Esophagus muscularis mucosa (tissue), 4 donors: ENCODE measurements at regions not wholly inside any gene's neighbourhood (a gene's known extent, or its start where the extent isn't known, plus 50 kb on each side); places are given as distances from the start of the nearest gene placed in this dataset.

Experiments
- DNase-seq: peaks from one replicate; pipeline ENCODE4 v3.0.0-alpha.2; 2017; ENCODE audit errors: extremely low spot score
- H3K27ac ChIP-seq, 4 donors: fragments of 200-600 bp; sonication (generic); replicated peaks in 1 of 4; 1 replicate in 3 of 4; 2 replicates in 1 of 4; pipeline ENCODE4 v1.5.1; 2016 to 2019; ENCODE audit warnings: mild to moderate bottlenecking in 1 of 4
- H3K27me3 ChIP-seq, 4 donors: fragments of 200-600 bp; sonication (generic); one replicate each; pipeline versions ENCODE4 v1.5.1 to v1.6.0; 2016 to 2019
- H3K36me3 ChIP-seq, 4 donors: fragments of 200-600 bp; sonication (generic); one replicate each; pipeline ENCODE4 v1.5.1; 2016 to 2019
- H3K4me1 ChIP-seq, 4 donors: fragments of 200-600 bp; sonication (generic); one replicate each; pipeline ENCODE4 v1.5.1; 2016 to 2019
- H3K4me3 ChIP-seq, 4 donors: fragments of 200-600 bp; sonication (generic); 1 replicate in 2 of 4; 2 replicates in 2 of 4; pipeline ENCODE4 v1.5.1; 2016 to 2019; ENCODE audit warnings: mild to moderate bottlenecking in 4 of 4, moderate library complexity in 1 of 4
- H3K9me3 ChIP-seq, 4 donors: fragments of 200-600 bp; sonication (generic); 1 replicate in 3 of 4; 2 replicates in 1 of 4; pipeline ENCODE4 v1.5.1; 2016 to 2019
- CTCF ChIP-seq, 3 experiments: fragments of 200-600 bp in 2 of 3; fragments of 450-650 bp in 1 of 3; sonication (generic) in 2 of 3; IDR thresholded peaks; one replicate each; pipeline ENCODE4 v1.5.1; 2017 to 2019; ENCODE audit warnings: antibody characterized with exemption in 3 of 3, mild to moderate bottlenecking in 2 of 3, moderate library complexity in 1 of 3
- EP300 ChIP-seq: sonication (generic); formaldehyde crosslinking; IDR thresholded peaks from one replicate; pipeline ENCODE4 v1.6.1; 2017; ENCODE audit warnings: antibody characterized with exemption
- POLR2A ChIP-seq: fragments of 450-650 bp; IDR thresholded peaks from one replicate; pipeline ENCODE4 v1.6.1; 2017; ENCODE audit warnings: antibody characterized with exemption, moderate library complexity, mild to moderate bottlenecking, low read depth
- POLR2AphosphoS5 ChIP-seq, 2 donors: sonication (generic); formaldehyde crosslinking; IDR thresholded peaks; one replicate each; pipeline ENCODE4 v1.6.1; 2017; ENCODE audit warnings: antibody characterized with exemption in 2 of 2
- WGBS: methylation state at CpG from one replicate; pipeline ENCODE4 v1.1.5; 2018; 5-methylcytosine and 5-hydroxymethylcytosine counted together
- intact Hi-C: fragments of 100-400 bp; cut with DNase I; formaldehyde crosslinking; loops from one replicate; pipeline ENCODE4 v1.15.1; 2023

DNA sequence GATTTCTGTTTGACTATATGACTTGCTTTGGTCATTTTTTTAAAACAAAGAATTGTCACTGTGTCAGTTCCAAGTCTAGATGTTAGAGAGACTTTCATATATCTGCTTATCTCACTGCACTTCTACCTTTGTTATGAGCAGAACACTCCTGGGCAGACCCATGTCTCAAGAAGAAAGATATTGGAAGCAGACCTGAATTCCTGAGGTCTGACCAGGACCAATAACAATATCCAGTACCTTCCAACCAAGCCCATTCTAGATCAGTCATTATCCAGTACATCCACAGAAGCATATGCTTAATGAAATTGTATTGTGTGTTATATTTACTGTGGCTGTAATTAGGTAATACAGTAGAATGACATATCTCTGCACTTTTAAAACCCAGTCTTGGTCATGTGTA lies 811.3 kb upstream of the GBE1 start:
- H3K27me3 ChIP-seq: no peaks in the 10 kb centered on the region
- H3K4me1 ChIP-seq: no peaks in the 10 kb centered on the region
- no peaks in the 10 kb centered on the region for H3K36me3 ChIP-seq
- no peak overlapping the region for H3K27ac ChIP-seq
- no peak overlapping the region for H3K4me3 ChIP-seq
- intact Hi-C loops: no loop called here
- TF ChIP-seq CTCF (IDR thresholded peaks at IDR 0.05) (no peak), POLR2AphosphoS5 (IDR thresholded peaks at IDR 0.05) (no peak), POLR2A (no peak), EP300 (no peak)
- DNase-seq: no peak
- no peaks in the 10 kb centered on the region for H3K9me3 ChIP-seq

DNA sequence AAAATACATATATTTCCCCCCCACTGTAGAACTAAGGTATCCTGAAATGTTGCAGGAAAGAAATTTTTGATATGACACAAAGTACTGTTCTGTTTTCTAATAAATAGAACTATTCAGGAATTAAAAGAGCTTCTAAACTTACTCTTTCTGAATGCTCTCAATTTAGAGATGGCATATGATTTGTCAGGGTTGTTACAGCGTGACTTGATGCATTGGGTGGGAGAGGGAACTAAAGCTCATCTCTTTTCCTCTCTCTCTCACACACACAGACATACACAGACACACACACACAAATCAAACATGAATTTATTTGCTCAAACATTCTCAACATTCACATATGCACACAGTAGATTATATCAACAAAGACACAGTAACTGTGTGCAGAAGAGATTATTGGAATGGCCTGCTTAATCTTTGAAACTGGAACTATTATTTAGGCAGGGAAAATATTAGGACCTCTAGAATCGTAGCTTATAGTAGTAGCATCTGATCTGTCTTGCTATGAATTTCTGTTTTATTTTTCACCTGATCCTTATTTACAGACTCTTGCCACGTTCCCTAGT lies 807.4 kb upstream of the GBE1 start:
- Histone ChIP-seq H3K4me1 (no peaks in the 10 kb centered on the region), H3K36me3 (no peaks in the 10 kb centered on the region), H3K27me3 (no peaks in the 10 kb centered on the region), H3K9me3 (no peaks in the 10 kb centered on the region), H3K27ac (no peak overlapping the region), H3K4me3 (no peak overlapping the region)
- intact Hi-C loops: no loop called here
- no peak for DNase-seq
- WGBS: 59% methylated on average over 3 of the region's 3 CpGs
- no peak for TF ChIP-seq EP300
- TF ChIP-seq POLR2AphosphoS5 (IDR thresholded peaks at IDR 0.05): no peak
- TF ChIP-seq POLR2A: no peak
- no peak for TF ChIP-seq CTCF (IDR thresholded peaks at IDR 0.05)

DNA sequence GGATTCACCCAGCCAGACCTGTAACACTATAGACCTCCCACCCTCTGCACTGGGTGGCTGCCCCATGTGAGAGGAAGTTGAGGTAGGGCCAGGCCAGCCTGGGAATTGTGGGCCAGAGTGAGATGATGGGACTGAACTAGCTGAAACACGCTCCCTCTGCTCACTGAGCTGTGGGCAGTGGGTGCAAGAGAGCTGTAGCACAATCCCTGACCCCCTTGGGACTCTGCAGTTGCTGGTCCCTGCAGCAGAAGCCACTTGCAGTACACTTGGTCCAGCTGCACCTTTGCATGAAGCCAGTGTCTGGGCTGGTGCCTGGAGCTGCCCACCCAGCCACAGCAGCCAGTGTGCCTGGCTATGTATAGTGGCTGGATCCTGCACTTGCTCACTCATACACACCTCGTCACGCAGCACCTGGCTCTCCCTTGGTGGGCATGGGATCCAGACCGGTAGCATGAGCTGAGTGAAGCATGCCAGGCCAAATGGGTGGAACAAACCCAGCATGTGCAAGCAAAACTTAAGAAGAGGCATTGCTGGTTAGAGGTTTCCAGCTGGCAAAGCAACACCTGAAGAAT lies 805.7 kb upstream of the GBE1 start:
- Histone ChIP-seq H3K27me3 (no peaks in the 10 kb centered on the region), H3K4me1 (no peaks in the 10 kb centered on the region), H3K9me3 (no peaks in the 10 kb centered on the region), H3K36me3 (no peaks in the 10 kb centered on the region), H3K4me3 (no peak overlapping the region), H3K27ac (no peak overlapping the region)
- no peak for TF ChIP-seq EP300
- no peak for TF ChIP-seq POLR2A
- TF ChIP-seq CTCF (IDR thresholded peaks at IDR 0.05): no peak
- no peak for TF ChIP-seq POLR2AphosphoS5 (IDR thresholded peaks at IDR 0.05)
- no peak for DNase-seq
- intact Hi-C loops: no loop called here
- 70% methylated on average over 3 of the region's 4 CpGs for WGBS

DNA sequence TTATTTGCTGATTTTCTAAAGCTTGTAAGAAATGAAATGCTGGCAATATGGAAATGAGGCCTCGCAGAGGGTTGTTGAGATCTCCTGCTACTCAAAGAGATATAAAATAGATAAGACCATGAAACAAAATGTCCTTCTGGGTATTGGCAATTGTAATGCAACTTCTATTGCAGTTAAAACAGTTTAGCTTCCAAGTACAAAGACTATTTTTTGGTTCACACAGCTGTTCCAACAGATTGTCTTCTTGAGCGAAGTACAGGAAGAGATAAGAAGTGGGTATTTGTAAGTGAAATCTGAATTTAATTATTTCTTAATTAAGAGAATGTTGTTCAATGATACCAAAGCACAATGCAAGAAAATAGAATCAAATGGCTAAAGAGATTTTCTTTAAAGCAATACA lies 801.5 kb upstream of the GBE1 start:
- Histone ChIP-seq H3K9me3 (no peaks in the 10 kb centered on the region), H3K4me1 (no peaks in the 10 kb centered on the region), H3K27me3 (no peaks in the 10 kb centered on the region), H3K4me3 (no peak overlapping the region), H3K27ac (no peak overlapping the region), H3K36me3 (no peaks in the 10 kb centered on the region)
- 78% methylated on average over 2 of the region's 2 CpGs for WGBS
- TF ChIP-seq CTCF (IDR thresholded peaks at IDR 0.05): no peak
- no peak for TF ChIP-seq POLR2A
- TF ChIP-seq POLR2AphosphoS5 (IDR thresholded peaks at IDR 0.05): no peak
- TF ChIP-seq EP300: no peak
- intact Hi-C loops: no loop called here
- DNase-seq: no peak

- no peak for DNase-seq
- Histone ChIP-seq H3K27ac (no peak overlapping the region), H3K27me3 (no peaks in the 10 kb centered on the region), H3K9me3 (no peaks in the 10 kb centered on the region), H3K4me3 (no peak overlapping the region), H3K4me1 (no peaks in the 10 kb centered on the region), H3K36me3 (no peaks in the 10 kb centered on the region)
- no peak for TF ChIP-seq POLR2AphosphoS5 (IDR thresholded peaks at IDR 0.05)
- TF ChIP-seq EP300: no peak
- no peak for TF ChIP-seq POLR2A
- TF ChIP-seq CTCF (IDR thresholded peaks at IDR 0.05): no peak
- intact Hi-C loops: no loop called here
- 95% methylated on average over 2 of the region's 2 CpGs for WGBS
Measured at GRCh38 chr3:82561784-82562183, 800.3 kb upstream of the GBE1 start.
